GM04504 (cell line): ENCODE measurements at regions not wholly inside any gene's neighbourhood (a gene's known extent, or its start where the extent isn't known, plus 50 kb on each side); places are given as distances from the start of the nearest gene placed in this dataset.
"Not testable (repeated sequence)": the region's sequence is repeated elsewhere in the genome, so short reads cannot be mapped to it uniquely, and the experiment has no call there.

Experiments
- DNase-seq: peaks from one replicate; pipeline ENCODE4 v3.0.0-alpha.2; 2012; ENCODE audit warnings: low read depth

DNA sequence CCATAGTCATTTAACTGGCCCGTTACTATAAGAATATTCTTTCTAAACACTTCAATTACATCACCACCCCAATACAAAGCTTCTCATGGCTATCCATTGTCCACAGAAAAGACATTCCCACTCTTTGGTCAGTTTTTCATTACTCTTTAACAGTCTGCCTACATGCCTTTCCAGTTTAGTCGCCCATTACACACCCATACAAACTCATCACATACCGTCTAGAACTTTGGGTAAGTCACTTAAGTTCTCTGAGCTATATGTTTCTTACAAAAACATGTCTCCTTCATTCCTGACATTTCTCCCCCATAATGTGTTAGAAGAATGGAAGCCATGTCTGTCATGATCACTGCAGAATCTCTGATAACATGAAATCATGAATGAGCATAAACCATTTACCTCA, 108.2 kb upstream of the STK17B start:
- no peak for DNase-seq

DNA sequence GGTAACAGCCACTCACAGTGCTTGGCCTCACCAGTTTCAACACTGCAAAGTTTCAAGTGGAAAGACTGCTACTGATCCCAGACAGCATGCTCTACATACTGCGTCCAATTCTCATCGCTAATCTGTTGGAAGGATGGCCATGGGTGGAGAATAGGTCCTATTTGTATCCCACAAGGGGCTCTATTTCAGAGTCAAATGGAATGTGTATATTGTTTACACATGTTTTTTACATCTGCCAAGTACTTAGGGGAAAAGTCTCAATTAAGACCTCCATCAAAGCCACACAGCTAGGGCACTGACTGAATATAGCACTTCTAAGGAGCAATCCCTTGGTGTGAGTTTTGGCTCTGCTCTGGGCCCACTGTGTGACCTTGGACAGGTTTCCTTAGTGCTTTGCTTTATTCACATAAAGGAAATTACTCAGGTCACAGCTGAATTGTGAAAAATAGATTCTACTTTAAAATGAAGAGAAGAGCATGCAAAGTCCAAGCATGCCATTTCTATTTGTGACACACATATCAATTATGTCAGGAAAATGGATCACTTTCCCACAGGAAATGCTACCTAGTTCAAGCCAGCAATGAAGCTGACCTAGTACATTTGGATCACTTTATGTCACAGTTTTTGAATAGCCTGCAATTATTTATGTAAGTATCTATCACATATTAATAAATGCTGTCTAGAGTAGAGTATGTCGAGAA, 112.9 kb upstream of the STK17B start:
- no peak for DNase-seq

DNA sequence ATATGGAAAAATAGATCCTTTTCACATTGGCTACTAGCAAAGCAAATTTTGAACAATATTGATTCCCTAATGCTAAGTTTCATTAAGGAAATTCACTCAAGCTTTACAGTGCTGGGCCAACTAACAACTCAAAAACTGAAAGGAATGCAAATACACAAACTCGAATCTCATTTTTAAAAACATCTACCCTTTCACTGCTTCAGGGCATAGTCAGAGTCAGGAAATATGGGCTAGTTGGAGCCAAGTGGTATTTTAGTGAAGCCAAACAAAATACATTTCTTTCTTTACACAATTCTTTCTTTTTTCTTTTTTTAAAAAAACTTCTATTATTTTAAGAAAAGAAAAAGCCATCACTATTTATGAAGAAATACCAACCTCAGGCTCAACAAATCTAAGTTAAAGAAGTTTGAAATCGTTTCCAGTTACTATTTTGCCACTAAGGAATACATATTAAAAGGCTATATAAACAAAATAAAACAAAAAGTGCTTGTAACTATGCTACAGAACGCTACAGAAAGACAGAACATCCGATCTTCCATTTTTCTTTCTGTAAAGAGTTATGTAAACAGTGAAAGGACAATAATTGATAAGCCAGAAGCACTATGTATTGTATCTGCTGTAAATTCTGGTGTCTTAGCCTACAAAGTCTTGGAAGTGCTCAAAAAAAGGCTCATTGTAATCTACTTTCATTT, 113.6 kb upstream of the STK17B start:
- DNase-seq: no peak

DNA sequence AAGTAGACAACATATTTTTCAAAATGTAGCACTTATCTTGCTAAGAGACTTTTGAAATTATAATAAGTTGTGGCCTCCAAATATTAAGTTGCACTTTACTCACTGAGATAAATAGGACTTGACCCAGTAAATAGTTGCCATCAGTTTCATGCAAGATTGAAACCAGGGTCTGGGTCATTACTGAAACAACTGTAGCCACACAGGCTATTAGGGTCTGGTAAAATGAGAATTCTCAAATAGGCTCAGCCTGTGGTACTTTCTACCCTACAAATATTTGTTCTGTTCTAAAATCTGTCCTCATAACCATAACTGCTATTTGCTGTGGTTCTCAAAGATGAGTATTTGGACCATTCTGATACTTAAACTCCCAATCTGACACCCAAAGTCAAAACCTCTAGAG, 115.4 kb upstream of the STK17B start:
- no peak for DNase-seq

DNA sequence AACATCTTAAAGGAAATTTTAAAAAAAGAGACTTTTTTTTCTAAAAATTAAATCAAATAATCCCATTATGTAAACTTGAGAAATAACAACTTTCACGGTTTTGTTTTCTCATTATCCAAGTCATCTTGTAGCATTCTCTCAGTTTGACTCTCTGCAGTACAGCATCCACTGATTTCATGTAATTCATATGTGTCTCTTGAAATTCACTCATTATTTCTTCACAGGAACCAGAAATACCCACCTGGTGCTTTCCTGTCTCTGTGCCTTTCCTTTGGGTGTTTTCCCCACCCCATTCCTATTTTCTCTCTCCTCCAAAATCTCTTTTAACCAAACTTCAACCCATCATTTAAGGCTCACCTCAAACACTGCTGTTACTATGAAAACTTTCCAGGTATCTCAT, 116.1 kb upstream of the STK17B start:
- no peak for DNase-seq

DNA sequence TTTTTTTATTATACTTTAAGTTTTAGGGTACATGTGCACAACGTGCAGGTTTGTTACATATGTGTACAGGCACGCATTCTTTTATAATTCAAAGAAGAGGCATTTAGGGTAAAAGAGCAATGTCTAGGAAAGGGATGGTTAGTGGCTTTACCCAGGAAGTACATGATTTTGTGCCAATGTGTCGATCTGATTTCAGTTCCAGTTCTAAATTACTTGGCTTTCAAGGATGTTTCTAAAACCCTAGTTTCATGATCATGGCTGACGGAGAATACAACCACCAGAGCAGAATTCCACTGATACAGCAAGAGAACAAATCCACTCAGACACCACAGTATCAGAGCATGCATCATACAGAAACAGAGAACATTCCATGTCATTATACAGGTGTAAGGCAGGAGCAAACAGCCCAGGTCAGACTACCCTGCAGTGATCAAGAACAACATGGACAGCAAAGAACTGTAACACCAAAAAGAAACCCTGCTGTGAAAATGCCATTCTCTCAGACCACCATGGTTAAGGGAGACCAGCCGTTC, 116.7 kb upstream of the STK17B start:
- DNase-seq: no peak

DNA sequence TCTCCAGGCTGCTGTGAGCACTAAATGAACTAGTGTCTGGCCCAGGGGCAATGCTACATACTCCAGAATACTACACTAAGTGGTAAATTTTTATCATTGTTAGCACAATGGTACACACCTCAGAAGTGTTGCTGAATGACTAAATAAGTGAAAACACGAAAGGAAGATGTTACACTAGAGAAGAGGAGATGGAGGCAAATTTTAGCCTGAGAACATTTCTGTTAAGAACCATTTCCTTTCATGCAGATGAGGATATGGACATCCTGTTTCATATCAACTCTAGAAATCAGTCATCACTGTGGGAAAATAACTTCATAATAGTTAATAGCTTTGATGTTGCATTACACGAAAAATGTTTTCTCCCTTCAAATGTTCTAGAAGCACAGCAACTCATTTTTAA, 117.6 kb upstream of the STK17B start:
- DNase-seq: no peak

DNA sequence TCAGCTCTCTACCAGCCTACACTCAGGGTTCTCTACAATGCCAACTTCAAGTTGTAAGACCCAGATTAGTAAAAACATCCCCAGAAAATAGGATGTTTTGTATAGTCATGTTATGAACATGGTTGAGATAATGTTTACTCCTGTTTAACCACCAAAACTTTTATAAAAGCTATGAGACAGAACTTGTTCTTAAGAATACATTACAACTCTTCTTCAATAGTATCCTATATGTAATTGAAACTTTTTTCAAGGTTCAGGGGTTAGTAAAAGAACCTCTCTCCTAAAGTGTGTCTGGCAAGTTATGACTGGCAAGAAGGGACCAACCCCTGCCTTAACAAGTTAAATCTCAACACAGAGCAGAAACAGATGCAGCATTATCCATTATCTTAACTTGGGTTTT, 118.8 kb upstream of the STK17B start:
- no peak for DNase-seq

DNA sequence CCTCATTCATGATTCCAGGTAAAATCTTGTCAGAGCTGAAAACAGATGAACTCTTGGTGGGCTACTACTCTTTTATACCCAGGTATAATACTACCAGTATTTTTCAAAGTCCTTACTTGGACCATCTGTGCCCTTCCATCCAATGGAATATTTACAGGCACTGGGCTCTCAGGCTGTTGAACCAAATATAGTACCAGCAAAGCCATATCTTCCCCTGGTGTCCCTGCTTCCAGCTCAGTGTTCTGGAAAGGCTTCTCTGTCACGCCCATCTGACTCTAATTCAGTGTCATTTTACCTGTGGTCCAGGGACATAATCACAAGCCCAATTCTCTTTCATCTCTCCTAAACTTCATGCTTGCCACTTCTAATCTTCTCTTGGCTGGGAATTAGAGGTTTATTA, 119.2 kb upstream of the STK17B start:
- DNase-seq: no peak

DNA sequence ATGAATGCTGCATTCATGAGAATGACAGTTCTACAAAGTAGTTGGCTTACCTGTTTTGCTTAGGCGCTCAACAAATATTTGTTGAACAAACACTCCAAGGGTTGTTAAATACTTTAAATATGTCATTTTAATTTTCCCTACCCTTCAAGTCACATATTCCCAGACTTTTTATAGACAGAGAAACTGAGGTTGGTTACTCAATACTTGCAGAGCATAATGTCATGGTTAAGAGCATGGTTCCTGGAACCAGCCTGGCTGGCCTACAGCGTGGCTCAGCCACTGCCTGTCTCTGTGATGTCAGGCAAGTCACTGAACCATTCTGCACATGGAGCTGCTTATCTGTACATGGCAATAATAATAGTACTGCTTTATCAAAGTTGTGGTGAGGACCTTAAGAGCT, 120.0 kb upstream of the STK17B start:
- no peak for DNase-seq

DNA sequence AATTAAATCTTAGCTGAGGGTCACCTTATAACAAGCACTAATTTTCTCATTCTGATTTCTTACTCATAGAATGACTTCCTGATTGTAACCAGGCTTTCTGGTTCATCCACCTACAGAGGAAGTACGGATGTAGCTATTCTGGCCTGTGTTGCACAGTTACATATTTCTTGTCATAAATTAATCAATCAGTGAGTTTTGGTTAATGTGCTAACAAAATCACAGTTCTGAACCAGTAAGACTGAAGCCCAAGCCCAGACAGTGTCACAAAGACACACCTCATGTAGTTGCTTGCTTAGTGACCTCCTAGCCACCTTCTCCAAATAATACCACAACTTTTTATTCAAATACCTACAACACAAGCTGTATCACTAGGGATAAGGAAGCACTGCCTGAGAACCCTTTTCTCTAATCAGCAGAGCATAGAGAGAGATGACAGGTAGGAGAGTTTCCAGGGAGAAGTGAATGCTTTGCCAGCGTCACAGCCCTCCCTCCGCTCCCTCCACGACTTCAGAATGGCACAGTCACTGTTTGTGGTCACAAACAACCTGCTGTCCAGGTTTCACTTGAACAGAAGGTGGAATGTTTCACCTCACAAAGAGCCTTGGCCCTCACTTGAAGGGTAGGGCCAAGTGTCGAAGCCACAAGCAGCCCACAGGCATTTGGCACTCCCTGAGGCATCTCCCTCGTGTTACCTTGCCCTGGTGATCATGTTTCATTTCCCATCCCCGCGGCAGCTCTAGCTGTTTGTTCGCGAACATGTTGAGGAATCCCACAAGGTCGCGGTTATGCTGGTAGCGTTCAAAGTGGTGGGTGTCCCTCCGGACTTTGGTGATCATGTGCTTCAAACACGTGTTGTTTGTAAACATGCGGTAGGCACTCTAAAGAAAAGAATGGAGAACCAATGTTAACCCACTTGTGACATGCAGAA, 120.8 kb upstream of the STK17B start:
- DNase-seq: no peak

DNA sequence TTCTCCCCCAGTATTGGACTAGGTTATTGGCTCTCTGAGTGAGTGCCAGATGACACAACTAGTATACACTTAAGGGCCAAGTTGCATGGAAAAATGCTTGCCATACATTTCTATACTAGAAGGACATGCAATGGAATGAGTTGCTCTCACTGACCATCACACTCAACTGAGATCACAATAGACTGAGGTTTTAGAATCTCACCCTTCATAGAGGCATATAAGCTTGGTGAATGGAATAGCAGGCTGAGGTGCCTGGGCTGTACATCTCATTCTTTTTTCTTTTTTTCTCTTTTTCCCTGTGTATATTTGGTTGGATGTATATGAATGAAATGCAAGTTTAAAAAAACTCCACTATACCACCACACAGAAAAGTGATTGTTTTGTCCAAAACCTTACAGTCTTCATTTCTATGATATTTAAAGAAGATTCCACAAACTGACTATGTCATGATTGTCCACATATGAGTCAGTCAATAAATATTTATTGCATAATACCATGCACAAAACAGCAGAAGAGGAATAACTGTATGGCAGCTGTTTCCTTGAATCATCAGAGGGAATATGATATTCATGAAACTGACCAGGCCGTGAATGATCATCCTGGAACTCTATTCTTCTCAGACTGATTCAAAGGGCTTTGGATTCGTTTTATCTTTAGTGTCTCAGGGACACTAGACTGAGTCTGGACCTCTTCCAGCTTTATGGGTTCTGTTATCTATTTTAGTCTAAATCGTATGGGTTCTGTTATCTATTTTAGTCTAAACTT, 122.6 kb upstream of the STK17B start:
- DNase-seq: peak; percentile 68

DNA sequence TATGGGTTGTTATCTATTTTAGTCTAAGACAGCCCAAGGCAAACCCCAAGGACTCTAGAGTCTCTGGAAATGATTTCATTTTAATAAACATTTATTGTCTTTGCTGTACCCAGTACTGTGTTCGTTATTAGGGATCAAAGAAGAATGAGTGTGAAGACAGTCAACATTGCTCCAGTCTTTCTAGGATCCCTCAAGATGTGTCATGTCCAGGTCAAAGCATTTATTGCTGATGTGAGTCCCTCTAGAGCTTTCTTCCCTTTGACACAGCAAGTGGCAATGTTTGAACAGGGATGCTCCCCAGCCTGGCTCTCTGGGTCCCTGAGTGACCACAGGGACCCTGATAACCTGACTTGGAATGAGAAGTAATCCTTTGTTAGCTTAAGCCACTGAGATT, 123.1 kb upstream of the STK17B start:
- DNase-seq: no peak

DNA sequence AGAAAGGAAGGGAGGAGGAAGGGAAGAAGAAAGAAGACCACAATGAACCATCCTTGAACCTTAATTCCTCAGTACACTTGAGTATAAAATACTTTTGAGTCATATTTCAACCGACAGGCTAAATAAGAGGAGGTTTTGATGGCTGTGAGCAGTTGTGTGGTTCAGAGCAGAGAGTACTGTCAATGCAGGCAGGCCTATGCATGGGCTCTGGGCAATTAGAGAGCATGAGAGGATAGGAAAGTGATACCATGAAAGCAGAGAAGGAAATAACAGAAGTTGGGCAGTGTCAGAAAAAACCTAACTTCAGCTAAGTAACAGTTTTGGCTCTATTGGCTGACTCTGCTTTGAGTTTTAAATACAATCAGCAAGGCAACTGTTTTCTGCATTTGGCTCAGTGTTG, 123.6 kb upstream of the STK17B start:
- no peak for DNase-seq

DNA sequence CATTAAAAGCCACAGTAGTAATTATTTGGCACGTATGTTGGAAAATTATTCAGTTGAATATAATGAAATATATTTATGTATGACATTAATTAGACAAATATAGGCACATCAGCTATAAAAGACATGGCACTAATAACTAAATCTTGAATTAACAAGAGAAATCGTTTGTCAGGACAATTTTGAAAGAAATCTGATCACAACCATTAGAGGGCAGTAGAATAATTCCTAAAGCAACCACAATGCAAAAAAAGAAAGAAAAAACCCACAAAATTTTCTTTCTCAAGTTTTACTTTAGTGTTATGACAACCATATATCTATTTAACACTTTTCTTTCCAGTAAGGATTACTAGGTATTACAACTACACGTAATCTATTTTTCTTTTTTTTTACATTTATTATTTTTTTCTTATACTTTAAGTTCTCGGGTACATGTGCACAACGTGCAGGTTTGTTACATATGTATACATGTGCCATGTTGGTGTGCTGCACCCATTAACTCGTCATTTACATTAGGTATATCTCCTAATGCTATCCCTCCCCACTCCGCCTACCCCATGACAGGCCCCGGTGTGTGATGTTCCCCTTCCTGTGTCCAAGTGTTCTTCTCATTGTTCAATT, 126.8 kb upstream of the STK17B start:
- DNase-seq: not testable (repeated sequence)

DNA sequence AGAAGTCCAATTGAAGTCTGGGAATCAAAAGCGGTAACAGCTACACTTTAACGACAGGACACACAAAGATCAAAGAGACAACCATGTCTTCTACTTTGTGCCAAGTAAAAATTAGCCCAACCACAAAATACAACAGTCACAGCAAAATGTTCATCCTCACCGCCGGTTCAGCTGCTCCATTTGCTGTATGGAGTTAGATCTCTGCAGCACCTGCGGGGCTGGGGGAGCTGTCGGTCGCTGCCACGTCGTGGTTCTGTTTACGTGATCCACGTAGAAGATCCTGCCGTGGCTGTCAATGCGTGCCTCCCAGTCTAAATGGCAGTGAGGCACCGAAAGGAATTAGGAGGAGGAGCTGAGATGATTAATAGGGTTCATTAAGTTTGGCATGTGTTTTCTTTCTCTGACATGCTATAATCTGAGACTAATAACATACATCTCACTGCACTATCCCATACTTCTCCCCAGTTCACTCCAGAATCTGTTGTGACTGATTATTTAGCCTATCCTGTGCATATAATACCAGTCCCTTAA, 136.5 kb upstream of the STK17B start:
- DNase-seq: no peak

DNA sequence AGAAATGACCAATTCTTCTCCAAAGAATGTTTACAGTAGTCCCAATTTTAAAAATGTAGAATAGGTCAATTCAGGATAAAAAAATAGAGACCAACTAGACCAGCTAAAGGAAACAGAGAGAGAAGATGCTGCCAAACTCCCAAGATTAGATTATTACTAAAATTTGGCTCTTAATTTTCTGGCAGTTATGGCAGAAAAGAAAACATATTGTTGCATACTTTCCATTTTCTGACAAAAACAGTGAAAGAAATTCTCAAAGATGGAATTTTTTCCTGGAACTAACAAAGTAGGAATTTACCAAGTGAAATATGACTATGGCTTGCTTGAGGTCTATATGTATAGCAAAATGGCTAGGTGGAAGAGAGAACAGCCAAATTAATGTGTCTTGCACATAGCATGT, 138.3 kb upstream of the STK17B start:
- no peak for DNase-seq

DNA sequence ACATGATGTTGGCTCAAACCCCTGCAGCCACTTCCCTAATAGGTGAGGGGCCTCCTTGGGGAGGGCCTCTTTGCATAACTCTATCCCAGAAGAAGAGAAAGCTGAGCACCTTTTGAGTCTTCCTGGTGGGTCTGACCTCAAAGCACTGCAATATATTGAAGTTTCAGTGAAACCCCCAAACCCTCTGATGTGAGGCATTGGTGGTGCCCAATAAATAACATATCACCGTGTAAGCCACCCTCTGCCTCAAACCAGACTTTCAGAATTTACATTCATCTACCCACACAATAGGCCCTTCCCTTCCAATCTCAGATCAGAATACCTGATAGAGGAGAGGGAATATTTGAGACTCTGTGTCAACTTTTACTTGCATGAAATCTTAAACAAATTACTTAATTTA, 142.8 kb upstream of the STK17B start:
- DNase-seq: no peak

DNA sequence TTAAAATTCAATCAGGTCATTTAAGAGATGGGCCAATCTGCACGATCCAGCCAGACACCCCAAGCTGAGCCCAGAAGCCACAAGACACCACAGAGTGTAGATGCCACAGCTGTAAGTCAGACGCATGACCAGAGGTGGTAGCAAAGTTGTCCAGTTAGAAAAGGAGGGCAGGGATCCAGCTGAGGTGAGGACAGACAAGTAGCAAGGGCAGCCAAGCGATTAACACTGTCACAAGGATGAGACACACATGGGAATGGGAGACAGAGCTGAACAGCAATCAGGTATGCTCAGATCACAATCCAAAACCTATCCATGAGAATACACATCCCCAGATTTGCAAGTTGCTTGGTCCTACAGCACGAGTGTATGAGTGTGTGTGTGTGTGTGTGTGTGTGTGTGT, 143.4 kb upstream of the STK17B start:
- no peak for DNase-seq

DNA sequence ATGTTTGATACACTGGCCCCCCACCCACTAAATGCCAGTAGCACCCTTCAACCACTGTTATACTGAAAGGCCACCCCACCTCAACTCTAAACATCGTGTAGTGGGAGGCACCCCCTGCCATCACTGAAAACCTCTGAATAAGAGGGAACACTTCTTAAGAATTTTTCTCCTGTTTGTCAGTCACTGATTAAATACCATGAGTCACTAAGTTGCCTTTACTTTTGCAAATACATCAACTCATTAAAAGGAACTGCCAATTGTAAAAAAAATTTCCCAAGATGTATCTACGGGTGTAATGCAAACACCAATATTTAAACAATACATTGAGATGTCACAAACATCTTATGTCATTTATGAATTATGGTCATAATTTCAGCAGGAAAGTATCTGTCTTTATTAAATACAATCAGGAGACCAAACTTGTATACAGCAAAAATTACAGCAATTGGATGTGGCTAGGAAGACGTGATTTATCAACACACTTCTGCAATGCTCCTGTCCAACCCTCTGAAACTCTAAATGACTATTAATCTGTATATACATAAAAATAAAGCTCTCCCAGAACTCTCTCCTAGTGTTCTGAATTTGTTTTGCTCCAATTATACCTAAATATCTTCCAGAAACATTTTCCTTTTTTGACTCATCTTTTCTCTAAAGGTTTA, 144.1 kb upstream of the STK17B start:
- no peak for DNase-seq

DNA sequence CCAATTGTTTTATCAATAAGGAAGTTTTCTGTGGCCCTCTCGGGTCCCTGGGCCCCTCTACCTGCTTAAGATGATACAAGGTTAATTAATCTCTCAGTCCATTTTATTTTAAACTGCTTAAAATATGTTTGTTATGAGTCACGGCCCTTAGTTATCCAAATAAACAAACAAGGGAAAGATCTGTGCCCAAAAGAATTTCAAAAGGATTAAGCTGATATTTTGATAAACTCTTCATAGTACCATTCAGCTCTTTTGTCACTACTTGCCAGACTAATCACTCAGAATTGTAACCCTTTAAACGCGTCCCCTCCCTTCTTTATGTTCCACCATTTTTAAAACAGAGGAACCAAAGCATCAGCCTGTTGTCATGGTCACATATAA, 144.7 kb upstream of the STK17B start:
- no peak for DNase-seq
